Stomach smooth muscle (tissue), 2 donors: ENCODE measurements at regions not wholly inside any gene's neighbourhood (a gene's known extent, or its start where the extent isn't known, plus 50 kb on each side); places are given as distances from the start of the nearest gene placed in this dataset.

Source experiments
- H3K27ac ChIP-seq: one replicate; pipeline ENCODE4 v1.7.0; 2013; ENCODE audit warnings: mild to moderate bottlenecking, low read length, inconsistent platforms
- H3K27me3 ChIP-seq, 2 donors: one replicate each; pipeline ENCODE4 v1.7.0; 2013; ENCODE audit warnings: low read length in 2 of 2; ENCODE audit not compliant: insufficient read depth in 2 of 2, control insufficient read depth in 1 of 2
- H3K36me3 ChIP-seq, 2 donors: one replicate each; pipeline ENCODE4 v1.7.0; 2013; ENCODE audit warnings: low read length in 2 of 2; ENCODE audit not compliant: control insufficient read depth in 2 of 2, insufficient read depth in 2 of 2
- H3K4me1 ChIP-seq: one replicate; pipeline ENCODE4 v1.7.0; 2013; ENCODE audit warnings: low read length; ENCODE audit not compliant: control insufficient read depth, insufficient read depth
- H3K4me3 ChIP-seq, 2 donors: one replicate each; pipeline ENCODE4 v1.7.0; 2013; ENCODE audit warnings: low read length in 2 of 2
- H3K9ac ChIP-seq, 2 donors: one replicate each; pipeline ENCODE4 v1.7.0; 2013; ENCODE audit warnings: low read length in 2 of 2, mild to moderate bottlenecking in 1 of 2
- H3K9me3 ChIP-seq, 2 donors: one replicate each; pipeline ENCODE4 v1.7.0; 2013; ENCODE audit warnings: low read length in 2 of 2; ENCODE audit not compliant: control insufficient read depth in 2 of 2
- donor health status: healthy.
- donor health status: Pancreatic carcinoma.

GRCh38 chr3:194070220-194070633 is 65.7 kb upstream of the HES1 start:
- Histone ChIP-seq H3K9ac (peak overlapping the region; percentile 55 to 67), H3K36me3 (no peaks in the 10 kb centered on the region), H3K4me1 (peaks cover 11% of the 10 kb centered on the region), H3K9me3 (peaks cover 0 to 2% of the 10 kb centered on the region in 2 donors), H3K27me3 (no peaks in the 10 kb centered on the region), H3K4me3 (peak overlapping the region; percentile 45 to 73), H3K27ac (peak overlapping the region; percentile 49)

DNA sequence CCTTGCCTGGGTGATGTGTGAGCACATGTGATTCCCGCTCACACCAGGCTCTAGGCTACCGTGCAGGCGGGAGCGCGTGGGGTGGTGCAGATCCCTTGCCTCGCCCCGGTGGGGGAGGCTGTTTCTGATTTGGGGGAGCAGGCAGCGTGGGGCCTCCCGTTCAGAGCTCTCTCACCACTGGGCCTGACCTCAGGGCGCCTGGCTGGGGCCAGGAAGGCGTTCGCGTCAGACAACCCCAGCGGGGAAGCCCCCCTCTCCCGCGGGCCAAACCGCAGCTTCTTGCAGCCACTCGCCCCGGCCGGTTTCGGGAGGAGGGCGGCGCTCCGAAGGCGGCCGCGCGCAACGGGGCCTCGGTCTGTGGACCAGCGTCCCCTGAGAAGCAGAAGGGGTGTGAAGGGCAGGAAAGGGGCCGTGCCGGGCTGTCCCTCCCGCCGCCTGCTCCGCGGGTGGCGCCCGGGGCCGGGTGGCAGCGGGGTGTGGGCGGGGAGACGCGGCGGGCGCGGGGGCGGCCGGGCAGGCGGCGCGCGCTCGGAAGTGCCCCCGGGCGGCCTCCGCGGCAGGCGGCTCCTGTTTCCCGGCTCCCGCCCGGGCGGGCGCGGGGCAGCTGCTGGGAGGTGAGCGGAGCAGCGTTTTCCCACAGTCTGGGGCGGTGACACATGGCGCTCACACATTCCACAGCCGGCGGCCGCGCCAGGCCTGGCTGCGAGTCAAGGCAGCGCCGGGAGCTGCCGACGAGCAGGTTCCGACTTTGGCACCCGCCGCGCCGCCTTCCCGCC is 65.1 kb upstream of the HES1 start:
- Histone ChIP-seq H3K27ac (peak overlapping the region; percentile 49), H3K27me3 (no peaks in the 10 kb centered on the region), H3K4me3 (peak overlapping the region; percentile 73 to 78), H3K9ac (peak overlapping the region; percentile 55 to 67), H3K9me3 (peaks cover 0 to 2% of the 10 kb centered on the region in 2 donors), H3K4me1 (peaks cover 11% of the 10 kb centered on the region), H3K36me3 (no peaks in the 10 kb centered on the region)

DNA sequence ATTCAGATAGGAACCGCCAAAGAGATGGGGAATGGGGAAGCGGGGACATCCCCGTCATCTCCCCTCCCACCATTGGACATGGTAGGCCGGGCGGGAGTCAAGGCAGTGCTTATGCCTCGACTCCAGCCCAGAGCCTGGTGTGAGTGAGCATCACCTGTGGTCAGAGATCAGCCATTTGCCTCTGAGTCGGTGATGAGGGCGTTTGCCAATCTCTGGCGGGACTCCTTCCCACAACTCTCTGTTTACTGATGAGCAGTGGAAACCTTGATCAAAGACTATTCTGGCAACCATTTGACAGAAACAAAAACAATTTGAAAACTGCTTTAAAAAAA is 63.9 kb upstream of the HES1 start:
- H3K9ac ChIP-seq, result no peak overlapping the region
- H3K27ac ChIP-seq, result no peak overlapping the region
- H3K36me3 ChIP-seq, result no peaks in the 10 kb centered on the region
- no peaks in the 10 kb centered on the region for H3K27me3 ChIP-seq
- no peak overlapping the region for H3K4me3 ChIP-seq
- H3K9me3 ChIP-seq, result peaks cover 0 to 2% of the 10 kb centered on the region in 2 donors
- peaks cover 11% of the 10 kb centered on the region for H3K4me1 ChIP-seq

GRCh38 chr3:194072691-194073279 is 63.2 kb upstream of the HES1 start:
- no peaks in the 10 kb centered on the region for H3K27me3 ChIP-seq

DNA sequence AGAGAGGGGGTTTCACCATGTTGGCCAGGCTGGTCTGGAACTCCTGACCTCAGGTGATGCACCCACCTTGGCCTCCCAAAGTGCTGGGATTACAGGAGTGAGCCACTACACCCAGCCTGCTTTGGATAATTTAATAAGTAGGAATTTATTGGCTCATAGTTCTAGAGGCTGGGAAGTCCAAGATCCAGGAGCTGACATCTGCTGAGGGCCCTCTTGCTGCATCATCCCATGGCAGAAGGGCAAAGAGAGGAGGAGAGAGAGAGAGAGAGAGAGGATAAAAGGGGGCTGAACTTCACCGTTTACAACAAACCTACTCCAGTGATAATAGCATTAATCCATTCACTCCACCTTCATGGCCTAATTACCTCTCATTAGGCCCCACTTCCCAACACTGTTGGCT is 62.0 kb upstream of the HES1 start:
- Histone ChIP-seq H3K27me3 (no peaks in the 10 kb centered on the region), H3K9ac (no peak overlapping the region), H3K27ac (no peak overlapping the region), H3K4me1 (peaks cover 11% of the 10 kb centered on the region), H3K4me3 (no peak overlapping the region), H3K9me3 (peaks cover 0 to 2% of the 10 kb centered on the region in 2 donors), H3K36me3 (no peaks in the 10 kb centered on the region)

More at GRCh38 chr3:194072691-194073279, 63.2 kb upstream of the HES1 start:
- Histone ChIP-seq H3K4me1 (peaks cover 11% of the 10 kb centered on the region), H3K27ac (no peak overlapping the region), H3K4me3 (no peak overlapping the region), H3K9me3 (peaks cover 0 to 2% of the 10 kb centered on the region in 2 donors), H3K9ac (no peak overlapping the region), H3K36me3 (no peaks in the 10 kb centered on the region)

DNA sequence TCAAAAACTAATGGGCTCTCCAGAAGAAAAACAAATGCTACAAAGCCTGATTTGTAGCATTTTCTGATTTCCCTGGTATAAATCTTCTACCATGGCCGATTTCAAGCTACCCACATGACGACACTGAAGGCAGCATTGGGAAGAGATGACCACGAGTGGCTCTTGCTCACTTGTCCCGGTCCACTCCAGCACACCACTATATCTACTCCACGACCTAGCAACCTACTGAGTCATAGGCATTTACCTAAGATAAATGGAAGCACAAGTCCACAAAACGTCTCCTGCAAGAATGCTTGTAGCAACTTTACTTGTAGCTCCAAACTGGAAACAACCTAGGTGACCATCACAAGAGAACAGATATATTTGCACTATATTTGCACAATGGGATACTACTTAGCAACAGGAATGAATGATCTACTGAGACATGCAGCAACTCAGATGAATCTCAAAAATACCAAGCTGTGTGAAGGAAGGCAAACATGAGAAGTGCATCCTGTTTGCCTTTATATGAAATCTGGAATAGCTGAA is 60.8 kb upstream of the HES1 start:
- no peaks in the 10 kb centered on the region for H3K9me3 ChIP-seq
- no peaks in the 10 kb centered on the region for H3K36me3 ChIP-seq
- no peak overlapping the region for H3K9ac ChIP-seq
- no peaks in the 10 kb centered on the region for H3K27me3 ChIP-seq
- H3K4me3 ChIP-seq, result no peak overlapping the region
- H3K27ac ChIP-seq, result no peak overlapping the region
- H3K4me1 ChIP-seq, result peaks cover 8% of the 10 kb centered on the region

- H3K9ac ChIP-seq, result no peak overlapping the region
- no peak overlapping the region for H3K27ac ChIP-seq
- H3K4me1 ChIP-seq, result peaks cover 3% of the 10 kb centered on the region
- no peaks in the 10 kb centered on the region for H3K27me3 ChIP-seq
- no peak overlapping the region for H3K4me3 ChIP-seq
- no peaks in the 10 kb centered on the region for H3K9me3 ChIP-seq
- H3K36me3 ChIP-seq, result no peaks in the 10 kb centered on the region
Observed at GRCh38 chr3:194075802-194076460, 60.0 kb upstream of the HES1 start.

DNA sequence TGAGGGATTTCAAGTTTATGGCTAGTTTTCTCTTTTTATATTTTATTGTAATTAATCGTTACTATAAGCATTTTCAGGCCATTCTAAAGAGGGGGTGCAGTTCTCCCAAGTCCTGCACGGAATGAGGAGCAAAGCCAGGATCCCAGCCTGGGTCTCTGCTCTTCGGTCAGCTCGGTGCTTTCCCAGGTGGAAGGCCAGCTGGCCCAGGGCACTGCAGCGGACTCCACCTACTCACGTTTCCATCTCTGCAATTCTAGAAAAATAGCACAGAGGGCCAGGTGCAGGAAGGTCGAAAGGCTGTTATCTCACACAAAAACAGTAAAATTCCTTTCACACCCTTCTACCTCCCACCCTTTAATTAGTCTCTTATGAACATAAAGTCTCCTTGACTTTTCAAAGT is 59.5 kb upstream of the HES1 start:
- H3K27me3 ChIP-seq, result no peaks in the 10 kb centered on the region

DNA sequence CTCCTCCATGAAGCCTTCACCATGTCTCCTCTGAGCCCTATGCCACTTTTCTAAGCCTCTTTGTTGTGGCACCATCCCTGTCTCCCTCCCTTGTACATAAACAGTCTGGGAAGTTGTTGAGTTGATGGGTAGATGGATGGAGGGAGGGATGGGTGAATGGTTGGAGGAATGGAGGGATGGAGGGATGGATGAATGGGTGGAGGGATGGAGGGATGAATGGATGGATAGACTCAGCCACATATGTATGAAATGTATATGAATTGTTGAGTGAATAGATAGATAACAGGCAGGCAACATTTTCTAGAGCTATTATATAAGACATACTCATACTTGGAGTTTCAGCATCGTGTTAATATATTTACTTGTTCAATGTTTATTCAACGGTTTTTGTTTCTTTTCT is 58.3 kb upstream of the HES1 start:
- Histone ChIP-seq H3K36me3 (no peaks in the 10 kb centered on the region), H3K9me3 (no peaks in the 10 kb centered on the region), H3K4me3 (no peak overlapping the region), H3K27ac (no peak overlapping the region), H3K9ac (no peak overlapping the region), H3K4me1 (no peaks in the 10 kb centered on the region), H3K27me3 (no peaks in the 10 kb centered on the region)

More for the DNA sequence above, 59.5 kb upstream of the HES1 start:
- Histone ChIP-seq H3K9me3 (no peaks in the 10 kb centered on the region), H3K9ac (no peak overlapping the region), H3K4me1 (peaks cover under 1% of the 10 kb centered on the region), H3K4me3 (no peak overlapping the region), H3K36me3 (no peaks in the 10 kb centered on the region), H3K27ac (no peak overlapping the region)

GRCh38 chr3:194078045-194078821 is 57.7 kb upstream of the HES1 start:
- Histone ChIP-seq H3K36me3 (no peaks in the 10 kb centered on the region), H3K27ac (no peak overlapping the region), H3K27me3 (no peaks in the 10 kb centered on the region), H3K9ac (no peak overlapping the region), H3K9me3 (no peaks in the 10 kb centered on the region), H3K4me1 (peaks cover 3% of the 10 kb centered on the region), H3K4me3 (no peak overlapping the region)
